Activated B cell treated with CpG ODN at 0.5 μM for 24 hours (primary cell): ENCODE measurements at regions not wholly inside any gene's neighbourhood (a gene's known extent, or its start where the extent isn't known, plus 50 kb on each side); places are given as distances from the start of the nearest gene placed in this dataset.
"Not testable (repeated sequence)": the region's sequence is repeated elsewhere in the genome, so short reads cannot be mapped to it uniquely, and the experiment has no call there.

Source experiments
- ATAC-seq: fragments of 200-7000 bp; cut with Tn5 transposase; one replicate; pipeline ENCODE4 v1.10.0; 2021; ENCODE audit warnings: low read depth, mild to moderate bottlenecking, moderate library complexity
- CTCF ChIA-PET: fragments of 350-600 bp; sonication (Branson Sonifier 250); formaldehyde crosslinking; loops from one replicate; lab custom pipeline; 2021; ENCODE audit warnings: antibody characterized with exemption; lab: Charles Lee
- POLR2A ChIA-PET: fragments of 350-600 bp; sonication (Branson Sonifier 250); formaldehyde crosslinking; loops from one replicate; lab custom pipeline; 2021; ENCODE audit warnings: antibody characterized with exemption; lab: Charles Lee
- DNase-seq: peaks from one replicate; pipeline ENCODE4 v3.0.0; 2022
- H3K27ac Mint-ChIP-seq: one replicate; pipeline ENCODE4 v1.8.0; 2020; ENCODE audit warnings: mixed read lengths
- H3K27me3 Mint-ChIP-seq: one replicate; pipeline ENCODE4 v1.8.0; 2021; ENCODE audit warnings: mixed read lengths
- H3K36me3 Mint-ChIP-seq: one replicate; pipeline ENCODE4 v1.8.0; 2021; ENCODE audit warnings: low read depth, mixed read lengths
- H3K4me1 Mint-ChIP-seq: one replicate; pipeline ENCODE4 v1.8.0; 2021; ENCODE audit warnings: mixed read lengths
- H3K4me3 Mint-ChIP-seq: one replicate; pipeline ENCODE4 v1.8.0; 2020; ENCODE audit warnings: mild to moderate bottlenecking, mixed read lengths
- H3K9me3 Mint-ChIP-seq: one replicate; pipeline ENCODE4 v1.8.0; 2020; ENCODE audit warnings: mixed read lengths
- CTCF ChIP-seq: fragments of 200-600 bp; IDR thresholded peaks from one replicate; pipeline ENCODE4 v1.8.0; 2022; ENCODE audit warnings: antibody characterized with exemption, mild to moderate bottlenecking
- intact Hi-C: fragments of 100-400 bp; cut with micrococcal nuclease; formaldehyde crosslinking; loops from one replicate; pipeline ENCODE4 v1.15.1; 2024

- TF ChIP-seq CTCF = no peak
- CTCF ChIA-PET = no interaction called here
- Mint-ChIP-seq H3K9me3 (peaks cover 7% of the 10 kb centered on the region), H3K27me3 (no peaks in the 10 kb centered on the region), H3K4me1 (no peaks in the 10 kb centered on the region), H3K36me3 (no peaks in the 10 kb centered on the region), H3K4me3 (no peak overlapping the region), H3K27ac (no peak overlapping the region)
- ATAC-seq = no peak
- intact Hi-C loops = no loop called here
- POLR2A ChIA-PET = no interaction called here
- no peak for DNase-seq
These were observed 310.6 kb downstream of the NSUN3 start for GRCh38 chr3:94373456-94373855.

GRCh38 chr3:94374439-94375161, 311.7 kb downstream of the NSUN3 start:
- H3K4me3 Mint-ChIP-seq = no peak overlapping the region
- POLR2A ChIA-PET = no interaction called here
- no peaks in the 10 kb centered on the region for H3K27me3 Mint-ChIP-seq
- no peaks in the 10 kb centered on the region for H3K36me3 Mint-ChIP-seq
- peaks cover 3% of the 10 kb centered on the region for H3K9me3 Mint-ChIP-seq
- DNase-seq = no peak
- no peak overlapping the region for H3K27ac Mint-ChIP-seq
- intact Hi-C loops = no loop called here
- no peak for TF ChIP-seq CTCF
- no peak for ATAC-seq
- H3K4me1 Mint-ChIP-seq = no peaks in the 10 kb centered on the region
- CTCF ChIA-PET = no interaction called here

- CTCF ChIA-PET, intact Hi-C loops, H3K9me3 Mint-ChIP-seq, POLR2A ChIA-PET, ATAC-seq, DNase-seq, H3K4me3 Mint-ChIP-seq, H3K27ac Mint-ChIP-seq, H3K27me3 Mint-ChIP-seq, H3K4me1 Mint-ChIP-seq, H3K36me3 Mint-ChIP-seq: not testable (repeated sequence)
These were observed 314.3 kb downstream of the NSUN3 start for GRCh38 chr3:94377123-94377696.

GRCh38 chr3:94377863-94378262, 315.0 kb downstream of the NSUN3 start:
- ATAC-seq, intact Hi-C loops, H3K27ac Mint-ChIP-seq, H3K27me3 Mint-ChIP-seq, H3K36me3 Mint-ChIP-seq, H3K9me3 Mint-ChIP-seq, DNase-seq, H3K4me3 Mint-ChIP-seq, CTCF ChIA-PET, POLR2A ChIA-PET, H3K4me1 Mint-ChIP-seq: not testable (repeated sequence)

GRCh38 chr3:94378322-94378721, 315.5 kb downstream of the NSUN3 start:
- H3K27ac Mint-ChIP-seq = no peak overlapping the region
- ATAC-seq (no peak), DNase-seq (no peak)
- no peaks in the 10 kb centered on the region for H3K4me1 Mint-ChIP-seq
- ChIA-PET POLR2A (no interaction called here), CTCF (no interaction called here)
- no peak for TF ChIP-seq CTCF
- peaks cover 5% of the 10 kb centered on the region for H3K9me3 Mint-ChIP-seq
- no peaks in the 10 kb centered on the region for H3K36me3 Mint-ChIP-seq
- intact Hi-C loops = no loop called here
- no peaks in the 10 kb centered on the region for H3K27me3 Mint-ChIP-seq
- no peak overlapping the region for H3K4me3 Mint-ChIP-seq

GRCh38 chr3:94379264-94379663, 316.4 kb downstream of the NSUN3 start:
- ATAC-seq (no peak), DNase-seq (no peak)
- H3K4me3 Mint-ChIP-seq = no peak overlapping the region
- CTCF ChIA-PET = no interaction called here
- no peaks in the 10 kb centered on the region for H3K36me3 Mint-ChIP-seq
- no peaks in the 10 kb centered on the region for H3K27me3 Mint-ChIP-seq
- no peak for TF ChIP-seq CTCF
- no peaks in the 10 kb centered on the region for H3K4me1 Mint-ChIP-seq
- POLR2A ChIA-PET = no interaction called here
- intact Hi-C loops = no loop called here
- H3K9me3 Mint-ChIP-seq = peaks cover 4% of the 10 kb centered on the region
- H3K27ac Mint-ChIP-seq = no peak overlapping the region
